ENCODE measurements at regions not wholly inside any gene's neighbourhood (a gene's known extent, or its start where the extent isn't known, plus 50 kb on each side); places are given as distances from the start of the nearest gene placed in this dataset.

DNA sequence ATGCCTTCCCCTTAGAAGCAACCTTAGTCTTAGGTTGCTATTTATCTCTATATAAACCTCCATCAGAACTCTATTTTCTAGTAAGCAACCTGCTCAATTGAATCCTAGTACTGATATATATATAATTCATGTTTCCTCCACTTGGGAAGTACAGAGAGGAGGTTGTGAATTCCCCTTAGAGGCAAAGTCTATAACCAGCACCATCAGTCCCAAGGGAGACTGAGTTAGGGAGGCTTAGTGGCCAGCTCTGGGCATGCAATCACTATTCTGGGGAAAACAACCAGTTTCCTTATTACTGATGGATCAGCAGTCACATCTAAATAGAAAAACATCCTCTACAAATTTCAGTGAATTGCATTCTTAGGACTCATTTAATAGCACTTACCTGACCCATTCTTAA is 489.1 kb downstream of the RMST start:
- TF ChIP-seq, protein P1, sequence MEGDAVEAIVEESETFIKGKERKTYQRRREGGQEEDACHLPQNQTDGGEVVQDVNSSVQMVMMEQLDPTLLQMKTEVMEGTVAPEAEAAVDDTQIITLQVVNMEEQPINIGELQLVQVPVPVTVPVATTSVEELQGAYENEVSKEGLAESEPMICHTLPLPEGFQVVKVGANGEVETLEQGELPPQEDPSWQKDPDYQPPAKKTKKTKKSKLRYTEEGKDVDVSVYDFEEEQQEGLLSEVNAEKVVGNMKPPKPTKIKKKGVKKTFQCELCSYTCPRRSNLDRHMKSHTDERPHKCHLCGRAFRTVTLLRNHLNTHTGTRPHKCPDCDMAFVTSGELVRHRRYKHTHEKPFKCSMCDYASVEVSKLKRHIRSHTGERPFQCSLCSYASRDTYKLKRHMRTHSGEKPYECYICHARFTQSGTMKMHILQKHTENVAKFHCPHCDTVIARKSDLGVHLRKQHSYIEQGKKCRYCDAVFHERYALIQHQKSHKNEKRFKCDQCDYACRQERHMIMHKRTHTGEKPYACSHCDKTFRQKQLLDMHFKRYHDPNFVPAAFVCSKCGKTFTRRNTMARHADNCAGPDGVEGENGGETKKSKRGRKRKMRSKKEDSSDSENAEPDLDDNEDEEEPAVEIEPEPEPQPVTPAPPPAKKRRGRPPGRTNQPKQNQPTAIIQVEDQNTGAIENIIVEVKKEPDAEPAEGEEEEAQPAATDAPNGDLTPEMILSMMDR (IDR thresholded peaks at IDR 0.05), result no peak
- no peak for TF ChIP-seq POLR2A (IDR thresholded peaks at IDR 0.05)

All from tibial nerve (tissue), 3 donors.